H9 (cell line): ENCODE measurements at regions not wholly inside any gene's neighbourhood (a gene's known extent, or its start where the extent isn't known, plus 50 kb on each side); places are given as distances from the start of the nearest gene placed in this dataset.

Source experiments
- DNase-seq: peaks from one replicate; pipeline ENCODE4 v3.0.0-alpha.2; 2017
- H2AFZ ChIP-seq: one replicate; pipeline ENCODE4 v1.6.1; 2013; ENCODE audit warnings: mild to moderate bottlenecking, low read length, control low read depth, moderate library complexity
- H2AK5ac ChIP-seq: 2 replicates; pipeline ENCODE4 v1.6.1; 2013; ENCODE audit warnings: low read length, control low read depth, mixed read lengths; ENCODE audit not compliant: insufficient read length
- H2BK120ac ChIP-seq: one replicate; pipeline ENCODE4 v1.6.1; 2013; ENCODE audit warnings: low read depth, mild to moderate bottlenecking, low read length, control low read depth, inconsistent platforms; ENCODE audit not compliant: poor library complexity, severe bottlenecking
- H2BK12ac ChIP-seq: 2 replicates; pipeline ENCODE4 v1.6.1; 2013; ENCODE audit warnings: low read length, control low read depth, mixed read lengths, low read depth; ENCODE audit not compliant: insufficient read length
- H2BK15ac ChIP-seq: 2 replicates; pipeline ENCODE4 v1.6.1; 2013; ENCODE audit warnings: low read depth, low read length, control low read depth
- H2BK20ac ChIP-seq: one replicate; pipeline ENCODE4 v1.6.1; 2013; ENCODE audit warnings: low read depth, mild to moderate bottlenecking, low read length, control low read depth, inconsistent platforms; ENCODE audit not compliant: poor library complexity, severe bottlenecking
- H2BK5ac ChIP-seq: 2 replicates; pipeline ENCODE4 v1.6.1; 2013; ENCODE audit warnings: low read length, control low read depth, mixed read lengths; ENCODE audit not compliant: insufficient read length
- H3K14ac ChIP-seq: 2 replicates; pipeline ENCODE4 v1.6.1; 2013; ENCODE audit warnings: low read length, control low read depth; ENCODE audit not compliant: insufficient read depth
- H3K18ac ChIP-seq: 2 replicates; pipeline ENCODE4 v1.6.1; 2013; ENCODE audit warnings: low read depth, mild to moderate bottlenecking, mixed read lengths, low read length, control low read depth; ENCODE audit not compliant: insufficient read length
- H3K23ac ChIP-seq: 2 replicates; pipeline ENCODE4 v1.6.1; 2013; ENCODE audit warnings: low read length, control low read depth, mixed read lengths, low read depth; ENCODE audit not compliant: insufficient read length
- H3K23me2 ChIP-seq: 2 replicates; pipeline ENCODE4 v1.6.1; 2013; ENCODE audit warnings: low read depth, mild to moderate bottlenecking, mixed read lengths, low read length, control low read depth; ENCODE audit not compliant: insufficient read length, poor library complexity, severe bottlenecking
- H3K27ac ChIP-seq: 2 replicates; pipeline ENCODE4 v1.5.1; 2013; ENCODE audit warnings: low read length, control low read depth, mixed read lengths, low read depth; ENCODE audit not compliant: insufficient read length
- H3K27me3 ChIP-seq: 2 replicates; pipeline ENCODE4 v1.6.1; 2013; ENCODE audit warnings: low read length, control low read depth, inconsistent platforms; ENCODE audit not compliant: insufficient read depth
- H3K4ac ChIP-seq: 2 replicates; pipeline ENCODE4 v1.6.1; 2013; ENCODE audit warnings: low read depth, mild to moderate bottlenecking, control low read depth, inconsistent platforms, low read length, moderate library complexity
- H3K4me1 ChIP-seq: 2 replicates; pipeline ENCODE4 v1.6.1; 2013; ENCODE audit warnings: low read length, control low read depth, inconsistent platforms; ENCODE audit not compliant: insufficient read depth
- H3K4me2 ChIP-seq: 2 replicates; pipeline ENCODE4 v1.6.1; 2013; ENCODE audit warnings: low read length, control low read depth, mixed read lengths; ENCODE audit not compliant: insufficient read length, insufficient read depth
- H3K56ac ChIP-seq: 2 replicates; pipeline ENCODE4 v1.6.1; 2013; ENCODE audit warnings: low read depth, mild to moderate bottlenecking, mixed read lengths, low read length, control low read depth; ENCODE audit not compliant: insufficient read length
- H3K79me1 ChIP-seq: 2 replicates; pipeline ENCODE4 v1.6.1; 2013; ENCODE audit warnings: low read depth, mild to moderate bottlenecking, moderate library complexity, low read length, control low read depth, inconsistent platforms; ENCODE audit not compliant: insufficient read depth, poor library complexity, severe bottlenecking
- H3K79me2 ChIP-seq: 2 replicates; pipeline ENCODE4 v1.6.1; 2013; ENCODE audit warnings: low read length, control low read depth, inconsistent platforms; ENCODE audit not compliant: insufficient read depth
- H3K9ac ChIP-seq: 2 replicates; pipeline ENCODE4 v1.6.1; 2013; ENCODE audit warnings: low read length, control low read depth, mixed read lengths; ENCODE audit not compliant: insufficient read length; ENCODE audit errors: extremely low read depth
- H3K9me3 ChIP-seq: one replicate; pipeline ENCODE4 v1.6.1; 2013; ENCODE audit warnings: low read depth, low read length, inconsistent platforms; ENCODE audit not compliant: control insufficient read depth
- H3T11ph ChIP-seq: one replicate; pipeline ENCODE4 v1.6.1; 2013; ENCODE audit warnings: mild to moderate bottlenecking, low read length, control low read depth, inconsistent platforms
- H4K20me1 ChIP-seq: one replicate; pipeline ENCODE4 v1.6.1; 2013; ENCODE audit not compliant: control insufficient read depth, insufficient read length, insufficient read depth
- H4K5ac ChIP-seq: 2 replicates; pipeline ENCODE4 v1.6.1; 2013; ENCODE audit warnings: low read depth, mild to moderate bottlenecking, mixed read lengths, low read length, control low read depth; ENCODE audit not compliant: insufficient read length
- H4K8ac ChIP-seq: replicated peaks from 2 replicates; pipeline ENCODE4 v1.6.1; 2013; ENCODE audit warnings: low read length, control low read depth, mixed read lengths, low read depth; ENCODE audit not compliant: insufficient read length
- H4K91ac ChIP-seq: 2 replicates; pipeline ENCODE4 v1.6.1; 2013; ENCODE audit warnings: low read depth, mild to moderate bottlenecking, moderate library complexity, mixed read lengths, low read length, control low read depth; ENCODE audit not compliant: insufficient read length
- H3K27ac Mint-ChIP-seq, 3 experiments: 2 replicates in 2 of 3; 3 replicates in 1 of 3; pipeline ENCODE4 v1.8.0; 2020 to 2021; ENCODE audit warnings: mixed read lengths in 3 of 3, mild to moderate bottlenecking in 1 of 3, moderate library complexity in 1 of 3
- H3K27me3 Mint-ChIP-seq: 2 replicates; pipeline ENCODE4 v1.8.0; 2021; ENCODE audit warnings: low read depth, mild to moderate bottlenecking, moderate library complexity, mixed read lengths
- H3K36me3 Mint-ChIP-seq, 3 experiments: 2 replicates in 2 of 3; 3 replicates in 1 of 3; pipeline ENCODE4 v1.8.0; 2020 to 2021; ENCODE audit warnings: low read depth in 3 of 3, mixed read lengths in 3 of 3; ENCODE audit not compliant: insufficient read depth in 1 of 3
- H3K4me1 Mint-ChIP-seq, 2 experiments: 2 replicates each; pipeline ENCODE4 v1.8.0; 2020; ENCODE audit warnings: mixed read lengths in 2 of 2
- H3K4me3 Mint-ChIP-seq, 2 experiments: 2 replicates in 1 of 2; 3 replicates in 1 of 2; pipeline ENCODE4 v1.8.0; 2020 to 2021; ENCODE audit warnings: mild to moderate bottlenecking in 2 of 2, mixed read lengths in 2 of 2, moderate library complexity in 1 of 2
- H3K9me3 Mint-ChIP-seq, 2 experiments: 2 replicates in 1 of 2; 3 replicates in 1 of 2; pipeline ENCODE4 v1.8.0; 2020; ENCODE audit warnings: mild to moderate bottlenecking in 2 of 2, mixed read lengths in 2 of 2, moderate library complexity in 1 of 2
- CTCF ChIP-seq: fragments of 200-600 bp; sonication (generic); conservative IDR thresholded peaks from 3 replicates; pipeline ENCODE4 v1.8.0; 2021; ENCODE audit warnings: antibody characterized with exemption, mild to moderate bottlenecking
- WGBS: extraction: QIAGEN DNeasy Blood & Tissue Kit; methylation state at CpG from one replicate; pipeline ENCODE4 v1.1.7; 2013; ENCODE audit warnings: missing lambda C conversion rate, low lambda C conversion rate, mixed read lengths; ENCODE audit not compliant: insufficient read length; ENCODE audit errors: extremely low coverage; 5-methylcytosine and 5-hydroxymethylcytosine counted together

GRCh38 chr11:114953039-114953438 lies 274.7 kb downstream of the NXPE2 start:
- no peak overlapping the region for H3K14ac ChIP-seq
- peaks cover 2% of the 10 kb centered on the region for H3K27me3 Mint-ChIP-seq
- H3K27ac ChIP-seq, result no peak overlapping the region
- H3K27ac Mint-ChIP-seq, result no peak overlapping the region
- no peak overlapping the region for H3K4me2 ChIP-seq
- H3K4me1 Mint-ChIP-seq, result peaks cover 2 to 11% of the 10 kb centered on the region in 2 experiments
- no peaks in the 10 kb centered on the region for H3K9me3 ChIP-seq
- H3K23ac ChIP-seq, result no peak overlapping the region
- H2BK15ac ChIP-seq, result no peak overlapping the region
- H2BK20ac ChIP-seq, result no peak overlapping the region
- H2AK5ac ChIP-seq, result no peak overlapping the region
- H3K4ac ChIP-seq, result no peak overlapping the region
- no peaks in the 10 kb centered on the region; a peak in 1 of 7 replicates for H3K36me3 Mint-ChIP-seq
- no peak for DNase-seq
- H4K91ac ChIP-seq, result no peak overlapping the region
- no peak overlapping the region for H3K9ac ChIP-seq
- H2BK5ac ChIP-seq, result no peak overlapping the region
- no peak overlapping the region for H3K56ac ChIP-seq
- no peaks in the 10 kb centered on the region for H3K4me1 ChIP-seq
- no peak overlapping the region for H3K18ac ChIP-seq
- no peaks in the 10 kb centered on the region for H3K79me2 ChIP-seq
- no peak overlapping the region for H3K4me3 Mint-ChIP-seq
- no peak overlapping the region for H2BK12ac ChIP-seq
- no peak overlapping the region for H4K5ac ChIP-seq
- no peak overlapping the region for H2BK120ac ChIP-seq
- H4K8ac ChIP-seq, result no peak overlapping the region
- H3K79me1 ChIP-seq, result no peaks in the 10 kb centered on the region
- no peaks in the 10 kb centered on the region for H4K20me1 ChIP-seq
- H2AFZ ChIP-seq, result no peak overlapping the region
- H3T11ph ChIP-seq, result no peak overlapping the region
- peaks cover 5 to 7% of the 10 kb centered on the region in 2 experiments; a peak in 2 of 5 replicates for H3K9me3 Mint-ChIP-seq
- H3K23me2 ChIP-seq, result no peaks in the 10 kb centered on the region
- peak; percentile 61 for TF ChIP-seq CTCF
- WGBS, result no CpG with 5 or more reads among the region's 1 CpG
- no peaks in the 10 kb centered on the region; the same call in 1 of the 2 replicates for H3K27me3 ChIP-seq
